ENCODE measurements at regions not wholly inside any gene's neighbourhood (a gene's known extent, or its start where the extent isn't known, plus 50 kb on each side); places are given as distances from the start of the nearest gene placed in this dataset.

GRCh38 chr1:147837129-147837963 is 65.2 kb upstream of the GJA8 start:
- H3K4me3 ChIP-seq (replicated peaks; ENCODE audit: low read depth, low read length), result no peak overlapping the region
- no peak for DNase-seq (ENCODE audit: extremely low read depth, low read depth)
- no peak for TF ChIP-seq CTCF (IDR thresholded peaks at IDR 0.05; ENCODE audit: low read depth, low read length, missing control alignments)

- no peak for DNase-seq (ENCODE audit: extremely low read depth, low read depth)
- no peak for TF ChIP-seq CTCF (IDR thresholded peaks at IDR 0.05; ENCODE audit: low read depth, low read length, missing control alignments)
- no peak overlapping the region for H3K4me3 ChIP-seq (replicated peaks; ENCODE audit: low read depth, low read length)
Measured at GRCh38 chr1:147837964-147838292, 64.7 kb upstream of the GJA8 start.

GRCh38 chr1:147840909-147841308 is 61.7 kb upstream of the GJA8 start:
- TF ChIP-seq CTCF (IDR thresholded peaks at IDR 0.05; ENCODE audit: low read depth, low read length, missing control alignments), result peak; percentile 17
- no peak overlapping the region for H3K4me3 ChIP-seq (replicated peaks; ENCODE audit: low read depth, low read length)
- no peak for DNase-seq (ENCODE audit: extremely low read depth, low read depth)

- no peak for TF ChIP-seq CTCF (IDR thresholded peaks at IDR 0.05; ENCODE audit: low read depth, low read length, missing control alignments)
- DNase-seq (ENCODE audit: extremely low read depth, low read depth), result no peak
- no peak overlapping the region for H3K4me3 ChIP-seq (replicated peaks; ENCODE audit: low read depth, low read length)
Measured at GRCh38 chr1:147842578-147842977, 60.0 kb upstream of the GJA8 start.

GRCh38 chr1:147843486-147843885 is 59.1 kb upstream of the GJA8 start:
- no peak for DNase-seq (ENCODE audit: extremely low read depth, low read depth)
- no peak overlapping the region for H3K4me3 ChIP-seq (replicated peaks; ENCODE audit: low read depth, low read length)
- TF ChIP-seq CTCF (IDR thresholded peaks at IDR 0.05; ENCODE audit: low read depth, low read length, missing control alignments), result no peak

GRCh38 chr1:147847831-147848230 is 54.8 kb upstream of the GJA8 start:
- DNase-seq (ENCODE audit: extremely low read depth, low read depth), result no peak
- H3K4me3 ChIP-seq (replicated peaks; ENCODE audit: low read depth, low read length), result no peak overlapping the region
- no peak for TF ChIP-seq CTCF (IDR thresholded peaks at IDR 0.05; ENCODE audit: low read depth, low read length, missing control alignments)
